Right lung (tissue), 2 donors: ENCODE measurements at regions not wholly inside any gene's neighbourhood (a gene's known extent, or its start where the extent isn't known, plus 50 kb on each side); places are given as distances from the start of the nearest gene placed in this dataset.

Experiments
- DNase-seq, 2 donors: peaks; one replicate each; pipeline ENCODE4 v3.0.0-alpha.2; 2013

DNA sequence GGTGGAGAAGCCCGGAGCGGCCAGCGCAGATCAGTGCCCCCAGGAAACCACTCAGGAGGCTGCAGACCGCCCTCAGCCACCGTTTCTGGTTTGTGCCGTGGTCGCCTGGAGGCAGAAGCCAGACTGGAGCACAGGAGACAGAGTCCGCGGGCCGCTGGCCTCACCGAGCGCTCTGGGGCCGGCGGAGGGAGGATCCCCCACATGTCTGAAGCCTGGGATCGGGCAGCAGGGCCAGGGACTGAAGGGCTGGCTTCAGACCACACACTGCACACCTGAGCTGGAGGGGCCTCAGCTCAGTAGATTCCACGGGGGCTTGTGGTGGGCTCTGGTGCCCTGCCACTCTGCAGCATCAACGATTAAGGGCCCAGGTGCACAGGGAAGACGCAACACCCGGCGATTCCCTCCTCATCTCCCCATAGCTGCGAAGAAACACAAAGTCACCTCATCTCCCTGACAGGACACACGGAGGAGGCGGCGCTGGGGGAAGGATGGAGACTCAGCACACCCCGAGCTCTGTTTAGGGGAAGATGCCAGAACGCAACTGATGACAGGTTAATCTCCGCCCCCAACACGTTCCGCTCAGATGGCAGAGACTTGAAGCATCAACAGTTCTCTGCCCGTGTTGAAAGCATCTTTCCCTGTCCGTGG is 408.1 kb downstream of the GALR1 start:
- DNase-seq: no peak

DNA sequence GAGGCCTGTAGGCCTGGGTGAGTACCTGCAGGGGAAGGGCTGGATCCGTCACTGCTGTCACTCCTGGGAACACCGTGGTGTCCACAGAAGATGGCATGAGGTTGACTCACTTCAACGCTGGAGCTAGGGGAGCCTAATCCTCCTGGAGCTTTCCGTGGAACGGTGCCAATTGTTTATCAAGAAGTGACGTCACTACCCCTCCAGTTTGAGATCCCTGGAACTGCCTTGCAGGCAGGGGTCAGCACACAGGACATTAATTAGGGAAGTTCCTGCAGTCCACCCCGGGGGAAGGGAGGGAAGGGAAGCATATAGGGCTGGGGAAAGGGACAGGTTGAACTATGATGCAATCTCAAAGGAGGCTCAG is 408.6 kb downstream of the GALR1 start:
- DNase-seq: no peak

DNA sequence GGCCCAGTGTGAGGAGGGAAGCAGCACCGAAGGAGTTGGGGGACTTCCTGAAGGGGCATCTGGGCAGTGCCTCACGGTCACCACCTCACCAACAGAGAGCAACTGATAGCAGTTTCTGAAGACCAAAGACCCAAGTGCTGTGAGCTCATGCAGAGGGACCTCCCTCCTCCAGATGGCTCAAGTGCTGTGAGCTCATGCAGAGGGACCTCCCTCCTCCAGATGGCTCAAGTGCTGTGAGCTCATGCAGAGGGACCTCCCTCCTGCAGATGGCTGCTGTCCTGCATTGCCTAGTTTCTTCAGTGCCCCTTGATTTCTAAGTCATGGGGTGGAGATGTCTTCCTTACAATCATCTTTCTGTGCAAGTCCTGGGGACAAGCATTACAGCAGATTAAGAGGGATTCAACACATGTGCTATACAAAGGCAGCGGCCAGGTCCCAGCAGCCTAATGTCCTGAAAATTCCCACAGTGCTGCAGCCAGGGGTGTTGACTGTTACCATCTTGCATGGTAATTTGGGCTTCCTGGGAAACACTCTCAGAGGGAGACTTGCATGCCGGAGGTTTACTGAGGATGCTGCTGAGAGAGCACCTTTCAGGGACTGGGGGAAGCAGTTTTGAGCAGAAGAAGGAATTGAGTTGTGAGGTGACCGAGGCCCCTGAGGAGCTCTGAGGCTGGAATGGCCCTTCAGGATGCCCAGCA is 409.3 kb downstream of the GALR1 start:
- DNase-seq: no peak

DNA sequence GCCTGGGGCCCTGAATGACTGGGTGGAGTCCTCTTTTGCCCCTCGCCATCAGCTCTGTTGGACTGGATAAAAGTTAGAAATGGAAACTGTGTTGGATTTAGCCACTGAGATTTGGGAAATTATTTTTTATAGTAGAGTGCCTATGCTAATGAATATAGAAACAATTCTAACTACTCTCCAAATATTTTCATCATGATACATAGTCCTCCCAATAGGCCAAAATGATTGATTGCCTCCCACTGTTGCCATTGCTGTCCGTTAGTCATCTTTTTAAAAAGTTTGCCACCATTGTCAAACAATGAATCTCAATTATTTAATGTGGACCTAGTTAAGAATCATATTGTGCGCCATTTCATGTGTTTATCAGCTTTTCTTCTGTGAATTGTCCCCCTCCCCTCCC is 417.0 kb downstream of the GALR1 start:
- DNase-seq: no peak

DNA sequence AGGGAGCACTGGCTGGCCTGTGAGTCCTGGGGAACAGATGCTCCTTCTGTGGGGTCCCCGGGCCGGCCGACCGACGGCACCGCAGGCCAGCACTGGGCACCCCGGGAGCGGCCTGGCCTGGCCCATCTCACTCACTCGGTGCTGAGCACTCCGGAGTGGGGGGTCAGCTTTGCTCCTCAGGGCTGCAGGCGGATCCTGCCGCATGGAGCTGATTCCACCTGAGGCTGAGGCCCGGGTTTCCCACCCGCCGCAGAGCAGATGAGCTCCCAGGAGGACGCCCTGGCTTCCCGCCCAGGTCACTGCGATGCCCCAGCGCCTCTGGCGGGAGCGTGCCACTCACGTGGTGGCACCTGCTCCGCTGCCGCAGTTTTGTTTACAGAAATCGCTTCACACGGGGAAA is 418.6 kb downstream of the GALR1 start:
- DNase-seq: no peak

DNA sequence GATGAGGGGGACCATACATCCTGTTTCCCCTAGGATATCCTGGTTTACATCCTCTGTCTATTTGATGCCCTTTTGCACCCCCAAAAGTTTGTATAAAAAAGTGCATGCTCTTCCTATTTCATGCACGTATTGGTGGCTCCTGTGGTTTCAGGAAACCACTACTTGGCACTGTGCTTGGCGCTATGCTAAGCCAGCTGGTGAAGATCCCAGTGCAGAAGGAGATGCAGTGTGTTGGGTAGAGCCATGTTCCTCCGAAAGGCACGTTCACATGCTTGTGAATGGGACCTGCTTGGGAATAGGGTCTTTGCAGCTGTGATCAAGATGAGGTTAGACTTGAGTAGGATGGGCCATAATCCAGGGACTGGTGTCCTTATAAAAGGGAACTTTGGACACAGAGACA is 419.7 kb downstream of the GALR1 start:
- no peak for DNase-seq

DNA sequence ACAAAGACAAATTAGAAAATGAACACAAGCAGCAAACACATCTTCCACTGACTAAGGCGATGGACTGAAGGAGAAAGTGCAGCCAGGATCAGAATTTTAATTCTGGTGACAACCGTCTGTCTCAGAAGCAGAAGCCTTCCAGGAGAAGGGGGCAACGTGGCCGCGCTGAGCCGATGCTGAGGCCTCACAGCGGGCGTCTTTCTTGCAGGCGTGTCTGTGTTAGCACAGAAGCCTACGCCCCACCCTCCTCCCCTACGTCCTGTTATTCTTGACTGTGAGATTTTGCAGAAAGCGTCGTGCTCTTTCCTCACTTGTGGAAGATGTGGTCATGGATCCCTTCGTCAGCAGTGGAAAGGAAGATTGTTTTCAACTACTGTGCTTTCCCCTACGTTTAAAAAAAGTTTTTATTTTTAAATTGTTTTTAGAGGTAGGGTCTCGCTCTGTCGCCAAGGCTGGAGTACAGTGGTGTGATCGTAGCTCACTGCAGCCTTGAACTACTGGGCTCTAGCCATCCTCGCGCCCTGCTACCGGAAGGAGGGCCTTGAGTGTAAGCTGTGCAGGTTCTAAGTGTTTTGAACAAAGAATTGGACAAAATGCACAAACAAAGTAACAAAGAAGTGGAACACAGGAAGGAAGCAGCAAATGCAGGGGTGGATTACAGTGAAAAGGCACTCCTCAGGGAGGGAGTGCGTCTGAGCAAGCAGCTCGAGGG is 422.0 kb downstream of the GALR1 start:
- DNase-seq: no peak

DNA sequence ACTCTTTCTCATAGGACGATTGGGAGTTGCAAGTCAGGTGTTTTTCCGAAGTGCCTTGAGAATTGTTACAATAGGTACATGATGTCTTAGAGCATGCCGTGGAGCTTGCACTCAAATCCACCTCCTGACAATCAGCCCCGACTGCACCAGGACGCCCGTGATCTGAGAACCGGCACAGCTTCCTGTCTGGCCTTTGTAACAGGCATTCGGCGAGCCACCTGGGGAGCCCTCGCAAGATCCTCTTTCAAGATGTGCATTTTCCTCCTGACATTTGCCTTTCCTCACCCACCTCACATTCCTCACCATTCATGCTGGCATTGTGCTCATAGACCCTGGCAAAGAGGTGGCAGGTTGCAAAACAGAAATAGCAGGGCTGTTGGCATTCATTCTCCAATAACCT is 427.3 kb downstream of the GALR1 start:
- DNase-seq: no peak

DNA sequence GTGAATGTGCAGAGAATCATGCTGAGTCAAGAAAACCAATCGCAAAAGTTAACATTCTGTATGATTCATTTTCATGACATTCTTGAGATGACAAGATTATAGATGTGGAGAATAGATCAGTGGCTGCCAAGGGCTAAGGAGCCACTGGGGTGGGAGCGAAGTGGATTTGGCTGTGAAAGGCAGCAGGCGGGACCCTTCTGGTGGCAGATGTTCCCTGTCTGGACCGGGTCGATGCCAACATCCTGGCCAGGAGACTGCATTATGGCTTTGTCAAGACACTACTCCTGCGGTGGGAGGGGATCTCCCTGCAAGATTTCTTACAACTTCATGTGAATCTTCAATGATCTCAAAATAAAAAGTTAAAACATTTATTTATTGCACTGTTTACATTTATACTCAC is 427.9 kb downstream of the GALR1 start:
- no peak for DNase-seq

DNA sequence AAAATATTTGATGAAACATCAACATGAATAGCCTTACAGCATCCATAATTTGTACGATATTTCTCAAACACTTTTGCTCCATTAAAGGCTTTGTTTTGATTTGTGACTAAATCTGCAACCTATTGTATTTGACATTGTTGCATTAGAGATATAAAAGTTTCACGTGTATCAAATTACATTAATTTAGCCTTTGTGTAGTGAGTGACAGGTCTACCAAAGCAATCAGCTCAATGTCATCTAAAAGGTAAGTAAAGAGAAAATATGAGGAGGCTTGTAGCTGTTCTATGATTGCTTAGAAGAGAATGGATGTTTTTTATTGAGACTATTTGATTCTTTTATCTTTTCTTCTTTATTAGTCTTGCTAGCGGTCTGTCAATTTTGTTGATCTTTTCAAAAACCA is 430.2 kb downstream of the GALR1 start:
- no peak for DNase-seq

DNA sequence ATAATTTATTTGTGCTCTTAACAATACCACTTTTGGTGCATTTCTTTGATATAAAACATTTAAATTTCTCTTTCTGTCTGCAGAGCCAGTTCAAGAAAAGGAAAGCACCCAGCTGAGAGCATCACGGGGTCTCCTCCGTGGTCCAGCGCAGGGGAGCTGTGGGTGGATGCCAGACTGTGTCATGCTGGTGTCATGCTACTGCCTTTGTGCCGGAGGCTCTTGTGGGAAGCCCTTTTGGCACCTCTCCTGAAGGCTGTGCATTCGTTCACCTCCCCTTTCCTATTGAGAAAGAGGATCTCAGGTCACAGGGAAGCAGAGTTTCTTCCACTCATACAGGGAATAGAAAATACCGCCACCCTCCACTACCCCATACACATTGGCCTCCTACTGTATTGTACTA is 450.4 kb downstream of the GALR1 start:
- DNase-seq: no peak

DNA sequence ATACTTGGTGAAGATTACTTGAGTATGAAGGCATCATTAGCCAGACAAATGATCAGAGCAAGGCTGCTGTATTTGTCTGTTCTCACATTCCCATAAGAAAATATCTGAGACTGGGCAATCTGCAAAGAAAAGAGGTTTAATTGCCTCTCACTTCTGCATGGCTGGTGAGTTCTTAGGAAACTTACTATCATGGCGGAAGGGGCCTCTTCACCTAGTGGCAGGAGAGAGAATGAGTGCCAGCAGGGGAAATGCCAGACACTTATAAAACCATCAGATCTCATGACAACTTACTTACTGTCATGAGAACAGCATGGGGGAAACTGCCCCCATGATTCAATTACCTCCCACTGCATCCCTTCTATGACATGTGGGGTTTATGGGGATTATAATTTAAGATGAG is 452.3 kb downstream of the GALR1 start:
- DNase-seq: no peak

DNA sequence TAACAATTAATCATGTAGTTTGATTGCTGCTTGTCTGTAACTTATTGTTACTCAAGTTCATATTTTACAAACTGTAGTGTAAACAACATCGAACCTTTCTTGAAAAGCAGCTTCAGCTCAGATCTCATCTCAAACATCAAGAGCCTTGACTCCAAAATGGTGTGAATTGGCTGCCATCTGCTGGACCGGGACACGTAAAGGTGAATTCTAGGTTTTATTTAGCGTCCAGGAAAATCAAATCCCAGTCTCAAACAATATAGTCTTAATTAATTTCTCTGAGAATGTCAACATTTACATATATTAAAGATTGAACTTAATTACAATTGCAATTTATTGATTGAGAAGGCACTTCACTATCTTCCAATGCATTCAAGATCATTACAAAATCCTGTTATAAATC is 453.0 kb downstream of the GALR1 start:
- peak in 1 of 2 donors; percentile 1 for DNase-seq

DNA sequence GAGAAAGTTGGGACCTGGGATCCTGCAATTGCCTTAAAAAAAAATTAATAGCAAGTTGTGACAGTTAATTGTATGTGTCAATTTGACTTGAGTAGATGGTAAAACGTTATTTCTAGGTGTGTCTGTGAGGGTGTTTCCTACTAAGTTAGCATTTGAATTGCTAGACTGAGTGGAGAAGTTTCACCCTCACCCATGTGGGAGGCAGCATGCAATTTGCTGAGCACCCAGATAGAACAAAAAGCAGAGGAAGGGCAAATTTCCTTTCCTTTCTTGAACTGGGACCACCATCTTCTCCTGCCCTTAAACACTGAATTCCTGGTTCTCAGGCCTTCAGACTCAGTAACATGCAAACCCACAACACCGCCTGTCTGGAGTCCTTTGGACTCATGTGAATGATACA is 455.7 kb downstream of the GALR1 start:
- no peak for DNase-seq

DNA sequence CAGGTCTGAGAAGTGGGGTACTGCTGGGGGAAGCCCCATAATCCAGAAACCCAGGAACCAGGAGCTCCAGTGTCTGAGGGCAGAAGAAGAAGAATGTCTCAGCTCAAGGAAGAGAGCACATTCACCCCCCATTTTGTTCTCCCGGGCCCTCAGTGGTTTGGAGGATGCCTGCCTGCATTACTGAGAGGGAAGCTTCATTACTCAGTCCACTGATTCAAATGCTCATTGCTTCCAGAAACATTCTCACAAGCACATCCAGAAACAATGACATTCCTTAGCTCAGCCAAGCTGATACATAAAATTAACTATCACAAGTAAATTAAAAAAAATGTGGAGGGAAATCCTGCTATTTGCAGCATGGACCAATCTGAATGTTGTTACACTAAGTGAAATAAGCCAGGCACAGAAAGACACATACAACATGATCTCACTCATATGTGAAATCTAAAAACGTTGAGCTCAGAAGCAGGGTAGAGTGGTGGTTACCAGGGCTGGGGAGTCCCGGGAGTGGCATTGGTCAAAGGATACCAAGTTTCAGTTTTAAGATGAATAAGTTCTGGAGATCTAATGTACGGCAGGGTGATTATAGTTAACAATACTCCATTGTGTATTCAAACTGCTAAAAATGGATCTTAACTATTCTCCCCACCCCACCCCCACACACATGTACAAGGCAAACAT is 459.3 kb downstream of the GALR1 start:
- DNase-seq: no peak

DNA sequence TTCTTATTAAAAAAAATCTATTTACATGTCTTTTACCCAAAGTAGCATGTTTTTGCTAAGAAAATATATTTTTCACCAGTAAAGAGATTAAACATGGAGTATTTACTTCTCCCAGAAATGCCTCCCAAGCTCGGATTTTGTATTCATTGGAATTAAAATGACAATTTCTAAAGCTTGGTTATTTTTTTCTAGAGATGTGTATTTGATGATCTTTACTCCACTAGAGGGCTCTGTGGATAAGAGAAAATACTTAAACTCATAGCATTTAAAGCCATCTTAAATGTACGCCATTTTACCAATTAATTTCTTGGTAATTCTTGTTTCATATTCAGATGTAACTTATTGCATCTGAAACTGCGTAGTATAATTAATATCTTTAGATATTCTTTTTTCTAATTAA is 461.4 kb downstream of the GALR1 start:
- no peak for DNase-seq

DNA sequence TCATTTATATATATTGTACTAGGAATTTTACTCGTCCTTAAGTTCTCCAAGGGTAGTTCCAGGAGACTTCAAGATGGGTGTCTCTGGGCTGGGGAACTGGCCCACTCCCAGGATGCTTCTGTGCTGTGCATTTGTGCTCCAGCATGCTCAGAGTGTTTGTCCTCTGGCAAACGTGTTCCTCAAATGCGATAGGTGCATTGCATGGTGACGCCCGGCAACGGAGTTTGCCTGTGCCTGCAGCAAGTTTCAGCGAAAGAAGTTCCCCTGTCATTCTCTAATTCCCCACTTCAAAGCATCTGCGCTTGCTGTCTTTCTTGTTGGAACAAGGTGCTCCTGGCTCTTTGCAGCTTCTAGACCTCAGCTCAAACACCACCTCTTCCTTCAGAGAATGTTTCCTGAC is 465.1 kb downstream of the GALR1 start:
- no peak for DNase-seq

DNA sequence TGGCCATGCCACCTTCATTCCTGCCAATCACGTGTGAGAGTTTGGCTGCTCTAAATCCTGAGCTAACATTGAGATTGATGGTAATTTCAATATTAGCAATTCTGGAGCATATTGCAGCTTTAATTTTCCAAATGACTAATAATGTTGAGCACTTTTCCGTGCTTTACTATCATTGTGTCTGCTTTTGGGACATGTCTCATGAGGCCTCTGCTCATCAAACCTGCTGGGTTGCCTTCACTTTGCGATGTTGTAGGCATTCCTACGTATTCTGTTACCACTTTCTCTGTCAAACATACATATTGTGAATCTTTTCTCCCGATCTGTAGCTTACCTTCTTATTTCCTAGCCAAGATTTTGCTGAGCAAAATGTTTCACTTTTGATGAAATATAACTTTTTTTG is 466.6 kb downstream of the GALR1 start:
- no peak for DNase-seq

DNA sequence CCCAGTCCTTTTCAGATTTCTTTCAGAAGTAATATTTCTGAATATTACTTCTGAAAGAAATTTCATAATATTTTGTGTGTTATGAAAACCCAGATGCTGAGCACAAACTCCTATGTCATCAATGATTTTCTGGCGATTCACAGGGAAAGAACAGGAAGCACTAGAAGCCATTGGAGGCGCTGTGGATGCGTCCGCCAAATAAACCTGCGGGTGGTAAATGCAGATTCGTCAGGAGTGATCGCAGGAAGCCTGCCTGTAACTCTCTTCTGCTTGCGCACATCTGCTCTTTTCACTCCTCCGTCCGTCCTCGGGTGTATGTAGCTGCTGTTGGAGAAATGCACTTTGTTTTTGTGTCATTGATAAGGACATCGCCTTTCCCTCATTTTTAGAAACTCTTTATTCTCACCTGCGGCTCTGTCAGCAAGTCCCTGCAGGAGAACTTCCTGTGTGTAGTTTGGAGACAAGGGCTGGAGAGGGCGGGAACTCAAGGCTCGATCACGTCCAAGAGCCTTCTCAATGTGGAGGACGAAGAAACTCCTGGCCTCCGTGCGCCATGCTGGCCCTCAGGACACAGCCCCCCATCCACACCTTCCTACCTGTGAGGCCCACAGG is 483.8 kb downstream of the GALR1 start:
- DNase-seq: no peak

DNA sequence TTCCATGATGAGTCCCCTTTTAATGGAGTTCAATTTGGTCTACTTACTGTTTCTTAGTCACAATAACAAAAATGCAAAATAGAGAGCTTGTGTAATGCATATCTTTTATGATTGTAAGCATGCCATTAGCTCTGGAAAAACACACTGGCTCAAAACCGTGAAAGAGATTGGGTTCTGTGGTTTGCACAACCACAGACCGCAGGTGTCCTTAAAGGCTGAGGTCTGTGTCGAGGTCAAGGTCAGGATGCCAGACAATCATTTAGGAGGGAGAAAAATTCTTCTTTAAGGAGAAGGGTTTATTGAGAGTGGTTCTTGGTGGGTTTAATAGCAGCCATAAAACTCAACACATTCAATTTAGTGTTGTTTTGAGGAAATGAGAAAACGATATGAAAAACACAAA is 487.2 kb downstream of the GALR1 start:
- no peak for DNase-seq

DNA sequence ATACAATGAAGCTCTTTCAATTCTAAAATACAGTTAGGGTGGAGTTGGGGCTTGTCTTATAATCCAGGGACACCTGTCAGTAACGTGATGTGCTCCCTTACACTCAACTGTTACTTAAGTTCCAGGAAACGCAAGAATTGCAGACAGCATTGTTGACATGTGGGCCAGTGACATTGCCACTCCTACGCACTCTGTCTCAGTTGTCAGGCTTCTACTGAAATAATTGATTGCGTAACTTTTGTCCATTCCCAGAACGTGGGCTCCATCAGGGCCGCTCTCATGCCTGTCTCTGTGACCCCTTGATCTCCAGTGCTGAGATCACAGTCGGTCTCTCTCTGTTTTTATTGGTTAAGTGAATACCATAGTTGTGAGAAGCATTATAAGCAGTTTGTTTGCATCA is 487.8 kb downstream of the GALR1 start:
- no peak for DNase-seq

DNA sequence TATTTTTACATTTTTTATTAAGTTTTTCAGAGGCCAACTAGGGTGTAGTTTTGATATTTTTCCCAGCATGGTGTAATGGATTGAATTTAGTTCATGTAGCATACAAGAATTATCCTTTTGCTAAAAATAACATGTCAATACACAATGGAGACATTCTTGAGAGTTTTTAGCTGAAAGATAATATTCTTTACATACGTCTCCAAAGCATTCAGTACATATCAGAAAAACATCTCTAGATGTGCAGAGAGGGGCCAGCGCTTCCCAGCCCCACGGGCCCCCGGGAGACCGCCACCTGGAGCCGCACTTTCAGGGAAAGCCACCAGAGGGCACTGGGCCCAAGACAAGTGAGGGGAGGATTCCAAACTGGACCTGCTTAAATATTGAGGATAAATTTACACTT is 499.4 kb downstream of the GALR1 start:
- no peak for DNase-seq
